Esophagus muscularis mucosa (tissue), 4 donors: ENCODE measurements at regions not wholly inside any gene's neighbourhood (a gene's known extent, or its start where the extent isn't known, plus 50 kb on each side); places are given as distances from the start of the nearest gene placed in this dataset.
A peak's percentile ranks its signal among the peaks of the same experiment; 100 is the strongest.

ENCODE experiments used
- EP300 ChIP-seq: sonication (generic); formaldehyde crosslinking; IDR thresholded peaks from one replicate; pipeline ENCODE4 v1.6.1; 2017; ENCODE audit warnings: antibody characterized with exemption
- POLR2A ChIP-seq: fragments of 450-650 bp; IDR thresholded peaks from one replicate; pipeline ENCODE4 v1.6.1; 2017; ENCODE audit warnings: antibody characterized with exemption, moderate library complexity, mild to moderate bottlenecking, low read depth
- POLR2AphosphoS5 ChIP-seq, 2 donors: sonication (generic); formaldehyde crosslinking; IDR thresholded peaks; one replicate each; pipeline ENCODE4 v1.6.1; 2017; ENCODE audit warnings: antibody characterized with exemption in 2 of 2
- TF ChIP-seq, protein P1 (sequence below), 3 experiments: fragments of 200-600 bp in 2 of 3; fragments of 450-650 bp in 1 of 3; sonication (generic) in 2 of 3; IDR thresholded peaks; one replicate each; pipeline ENCODE4 v1.5.1; 2017 to 2019; ENCODE audit warnings: antibody characterized with exemption in 3 of 3, mild to moderate bottlenecking in 2 of 3, moderate library complexity in 1 of 3

DNA sequence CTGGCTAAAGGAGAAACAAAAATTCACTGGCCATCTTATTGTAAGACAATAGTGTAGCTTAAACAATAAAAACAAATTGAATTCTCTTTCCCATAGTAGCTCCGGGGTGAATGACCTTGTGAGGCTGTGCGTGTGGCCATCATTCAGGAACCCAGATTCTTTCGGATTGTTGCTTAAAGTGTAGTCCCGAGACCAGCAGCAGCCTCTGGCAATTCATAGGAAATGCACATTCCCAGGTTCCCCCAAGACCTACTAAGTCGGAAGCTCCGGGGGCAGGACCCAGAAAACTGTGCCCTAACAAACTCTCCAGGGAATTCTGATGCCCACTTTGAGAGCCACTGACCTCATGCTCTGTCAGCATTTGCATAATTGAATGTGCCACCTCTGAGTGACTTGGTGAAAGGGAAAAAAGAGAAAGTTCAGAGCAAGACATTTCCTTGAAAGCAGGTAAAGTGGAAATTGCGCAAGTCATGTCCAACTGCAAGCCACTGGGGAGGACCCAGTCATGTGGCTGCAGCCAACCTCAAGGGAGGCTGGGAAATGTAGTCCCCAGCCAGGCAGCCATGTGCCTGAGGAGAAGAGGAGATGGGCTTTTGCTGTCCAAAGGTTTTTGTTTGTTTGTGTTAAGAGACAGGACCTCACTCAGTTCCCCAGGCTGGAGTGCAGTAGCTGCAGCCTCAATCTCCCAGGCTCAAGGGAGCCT, 50.7 kb upstream of the PNMA8B start:
- TF ChIP-seq, protein P1, sequence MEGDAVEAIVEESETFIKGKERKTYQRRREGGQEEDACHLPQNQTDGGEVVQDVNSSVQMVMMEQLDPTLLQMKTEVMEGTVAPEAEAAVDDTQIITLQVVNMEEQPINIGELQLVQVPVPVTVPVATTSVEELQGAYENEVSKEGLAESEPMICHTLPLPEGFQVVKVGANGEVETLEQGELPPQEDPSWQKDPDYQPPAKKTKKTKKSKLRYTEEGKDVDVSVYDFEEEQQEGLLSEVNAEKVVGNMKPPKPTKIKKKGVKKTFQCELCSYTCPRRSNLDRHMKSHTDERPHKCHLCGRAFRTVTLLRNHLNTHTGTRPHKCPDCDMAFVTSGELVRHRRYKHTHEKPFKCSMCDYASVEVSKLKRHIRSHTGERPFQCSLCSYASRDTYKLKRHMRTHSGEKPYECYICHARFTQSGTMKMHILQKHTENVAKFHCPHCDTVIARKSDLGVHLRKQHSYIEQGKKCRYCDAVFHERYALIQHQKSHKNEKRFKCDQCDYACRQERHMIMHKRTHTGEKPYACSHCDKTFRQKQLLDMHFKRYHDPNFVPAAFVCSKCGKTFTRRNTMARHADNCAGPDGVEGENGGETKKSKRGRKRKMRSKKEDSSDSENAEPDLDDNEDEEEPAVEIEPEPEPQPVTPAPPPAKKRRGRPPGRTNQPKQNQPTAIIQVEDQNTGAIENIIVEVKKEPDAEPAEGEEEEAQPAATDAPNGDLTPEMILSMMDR (IDR thresholded peaks at IDR 0.05) = no peak
- TF ChIP-seq POLR2A = no peak
- TF ChIP-seq POLR2AphosphoS5 (IDR thresholded peaks at IDR 0.05) = peak in 1 of 2 donors; percentile 20
- TF ChIP-seq EP300 = no peak
